Peyer's patch (tissue), 4 donors: ENCODE measurements at regions not wholly inside any gene's neighbourhood (a gene's known extent, or its start where the extent isn't known, plus 50 kb on each side); places are given as distances from the start of the nearest gene placed in this dataset.

Experiments used
- DNase-seq, 3 donors: peaks; one replicate each; pipeline ENCODE4 v3.0.0-alpha.2; 2017 to 2019
- H3K27ac ChIP-seq, 4 donors: fragments of 200-600 bp; sonication (generic); one replicate each; pipeline ENCODE4 v1.5.1; 2016 to 2019
- H3K27me3 ChIP-seq, 2 donors: fragments of 200-600 bp; sonication (generic); one replicate each; pipeline ENCODE4 v1.5.1; 2019
- H3K36me3 ChIP-seq, 3 donors: fragments of 200-600 bp; sonication (generic); one replicate each; pipeline ENCODE4 v1.5.1; 2016 to 2019
- H3K4me1 ChIP-seq, 4 donors: fragments of 200-600 bp; sonication (generic); one replicate each; pipeline ENCODE4 v1.5.1; 2016 to 2019
- H3K4me3 ChIP-seq, 4 donors: fragments of 200-600 bp; sonication (generic); 1 replicate in 3 of 4; 2 replicates in 1 of 4; pipeline ENCODE4 v1.5.1; 2016 to 2019; ENCODE audit warnings: mild to moderate bottlenecking in 1 of 4
- H3K9me3 ChIP-seq, 4 donors: fragments of 200-600 bp; sonication (generic); one replicate each; pipeline ENCODE4 v1.5.1; 2016 to 2019; ENCODE audit warnings: mild to moderate bottlenecking in 1 of 4
- CTCF ChIP-seq, 6 experiments: fragments of 450-650 bp in 4 of 6; fragments of 200-600 bp in 2 of 6; sonication (generic) in 1 of 6; IDR thresholded peaks; one replicate each; pipeline ENCODE4 v1.5.1; 2017 to 2019; ENCODE audit warnings: antibody characterized with exemption in 6 of 6, mild to moderate bottlenecking in 3 of 6, moderate library complexity in 1 of 6
- POLR2A ChIP-seq, 2 donors: fragments of 450-650 bp; IDR thresholded peaks; one replicate each; pipeline ENCODE4 v1.5.1; 2017; ENCODE audit warnings: antibody characterized with exemption in 2 of 2, mild to moderate bottlenecking in 2 of 2, moderate library complexity in 2 of 2

GRCh38 chr6:137652961-137653705 is 158.9 kb upstream of the OLIG3 start:
- Histone ChIP-seq H3K36me3 (no peaks in the 10 kb centered on the region), H3K4me3 (no peak overlapping the region), H3K27me3 (no peaks in the 10 kb centered on the region), H3K27ac (peak overlapping the region in 1 of 4 donors; percentile 80), H3K4me1 (peaks cover 0 to 17% (median 5%) of the 10 kb centered on the region in 4 donors), H3K9me3 (peaks cover 0 to 17% (median 0%) of the 10 kb centered on the region in 4 donors)
- TF ChIP-seq CTCF (IDR thresholded peaks at IDR 0.05) (no peak), POLR2A (IDR thresholded peaks at IDR 0.05) (no peak)
- DNase-seq = no peak

GRCh38 chr6:137653706-137654059 is 159.5 kb upstream of the OLIG3 start:
- Histone ChIP-seq H3K27me3 (no peaks in the 10 kb centered on the region), H3K27ac (no peak overlapping the region), H3K4me1 (peaks cover 0 to 17% (median 5%) of the 10 kb centered on the region in 4 donors), H3K4me3 (no peak overlapping the region), H3K36me3 (no peaks in the 10 kb centered on the region), H3K9me3 (peaks cover 0 to 17% (median 0%) of the 10 kb centered on the region in 4 donors)
- TF ChIP-seq CTCF (IDR thresholded peaks at IDR 0.05) (no peak), POLR2A (IDR thresholded peaks at IDR 0.05) (no peak)
- DNase-seq = no peak

GRCh38 chr6:137654365-137654981 is 160.3 kb upstream of the OLIG3 start:
- peaks cover 0 to 17% (median 0%) of the 10 kb centered on the region in 4 donors for H3K9me3 ChIP-seq
- H3K4me3 ChIP-seq = no peak overlapping the region
- no peak for TF ChIP-seq CTCF (IDR thresholded peaks at IDR 0.05)
- no peak for TF ChIP-seq POLR2A (IDR thresholded peaks at IDR 0.05)
- DNase-seq = no peak
- H3K36me3 ChIP-seq = no peaks in the 10 kb centered on the region
- no peak overlapping the region for H3K27ac ChIP-seq
- H3K27me3 ChIP-seq = no peaks in the 10 kb centered on the region
- peaks cover 0 to 14% (median 4%) of the 10 kb centered on the region in 4 donors for H3K4me1 ChIP-seq

- Histone ChIP-seq H3K27me3 (no peaks in the 10 kb centered on the region), H3K9me3 (peaks cover 0 to 17% (median 0%) of the 10 kb centered on the region in 4 donors), H3K36me3 (no peaks in the 10 kb centered on the region), H3K27ac (no peak overlapping the region), H3K4me1 (peaks cover 0 to 11% (median 2%) of the 10 kb centered on the region in 4 donors), H3K4me3 (no peak overlapping the region)
- TF ChIP-seq CTCF (IDR thresholded peaks at IDR 0.05) = no peak
- TF ChIP-seq POLR2A (IDR thresholded peaks at IDR 0.05) = no peak
- DNase-seq = no peak
Measured at GRCh38 chr6:137655291-137655690, 161.1 kb upstream of the OLIG3 start.

GRCh38 chr6:137656735-137657134 is 162.5 kb upstream of the OLIG3 start:
- TF ChIP-seq CTCF (IDR thresholded peaks at IDR 0.05) (no peak), POLR2A (IDR thresholded peaks at IDR 0.05) (no peak)
- Histone ChIP-seq H3K27ac (no peak overlapping the region), H3K36me3 (no peaks in the 10 kb centered on the region), H3K4me1 (peaks cover 0 to 5% (median 2%) of the 10 kb centered on the region in 4 donors), H3K9me3 (peaks cover 0 to 17% (median 0%) of the 10 kb centered on the region in 4 donors), H3K4me3 (no peak overlapping the region), H3K27me3 (no peaks in the 10 kb centered on the region)
- DNase-seq = no peak
